Muscle of back (tissue), 3 donors: ENCODE measurements at regions not wholly inside any gene's neighbourhood (a gene's known extent, or its start where the extent isn't known, plus 50 kb on each side); places are given as distances from the start of the nearest gene placed in this dataset.

Experiments
- DNase-seq, 3 donors: peaks; one replicate each; pipeline versions ENCODE4 v3.0.0 to v3.0.0-alpha.2; 2013

GRCh38 chr1:219402925-219403324 lies 210.0 kb downstream of the ZC3H11B start:
- no peak for DNase-seq

DNA sequence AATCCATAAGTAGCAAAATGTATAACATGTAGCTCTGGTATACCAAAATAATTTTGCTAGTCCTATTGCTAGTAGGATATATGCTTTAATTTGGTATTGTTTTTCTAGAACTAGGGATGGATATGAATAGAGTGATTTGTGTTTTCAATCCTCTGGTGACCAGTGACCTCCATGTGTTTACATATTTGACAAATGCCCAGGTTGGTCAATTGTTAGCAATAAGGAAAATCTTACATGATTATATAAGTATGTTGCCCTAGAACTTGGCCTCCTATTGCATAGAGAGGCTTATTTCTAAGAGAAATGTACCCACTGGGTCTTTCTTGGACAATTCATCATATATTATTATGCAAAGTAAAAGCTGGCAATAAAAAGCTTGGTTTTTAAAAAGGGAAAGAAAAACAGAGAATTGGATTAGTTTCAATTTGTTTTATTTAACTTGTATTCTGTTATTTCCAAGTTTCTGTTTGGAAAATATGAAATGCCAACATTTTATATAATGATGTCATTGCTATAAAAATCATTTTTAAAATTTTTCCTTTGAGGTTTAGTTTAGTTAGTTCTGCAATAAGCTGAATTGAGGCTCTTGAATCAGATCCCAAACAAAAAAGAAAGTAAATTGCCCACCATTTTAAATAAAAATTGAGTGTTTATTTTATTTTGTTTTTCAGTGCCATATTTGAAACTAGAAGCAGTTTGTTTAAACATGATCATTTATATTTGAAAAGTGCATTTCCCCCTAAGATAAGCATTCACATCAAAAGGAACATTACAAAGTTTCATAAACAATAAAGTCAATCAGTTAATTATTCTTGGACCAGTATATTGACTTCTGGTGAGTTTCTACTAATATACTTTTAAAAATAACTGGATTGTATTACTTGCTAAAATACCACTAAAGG lies 210.9 kb downstream of the ZC3H11B start:
- DNase-seq: peak in 1 of 3 donors; percentile 59

- no peak for DNase-seq
Observed at GRCh38 chr1:219399446-219399845, 213.5 kb downstream of the ZC3H11B start.

DNA sequence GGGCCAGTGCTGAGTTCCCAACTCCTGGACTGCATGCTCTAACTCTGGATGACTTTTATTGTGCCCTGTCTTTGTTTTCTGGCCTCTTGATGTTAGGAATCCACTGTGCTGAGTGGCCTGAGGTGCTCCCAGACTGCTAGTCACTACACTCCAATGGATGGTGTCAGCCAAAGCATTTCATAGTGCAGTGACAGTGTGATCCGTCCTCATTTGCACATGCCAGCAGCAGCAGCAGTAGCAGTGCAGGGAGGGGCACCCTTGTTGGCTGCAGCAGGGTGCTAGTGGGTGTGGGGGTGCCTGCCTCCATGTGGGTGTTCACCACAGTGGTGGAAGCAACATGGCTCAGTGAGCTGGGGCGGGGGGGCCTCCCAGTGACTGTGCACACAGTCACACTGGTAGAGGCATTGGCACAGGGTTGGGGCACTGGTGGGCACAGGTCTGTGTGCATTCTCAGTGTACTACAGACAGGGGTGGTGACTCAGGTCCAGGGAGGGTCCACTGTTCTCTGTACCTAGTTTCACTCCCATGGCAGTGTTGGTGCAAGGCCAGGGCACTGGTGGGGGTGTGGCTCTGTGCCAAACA lies 214.0 kb downstream of the ZC3H11B start:
- DNase-seq: no peak

DNA sequence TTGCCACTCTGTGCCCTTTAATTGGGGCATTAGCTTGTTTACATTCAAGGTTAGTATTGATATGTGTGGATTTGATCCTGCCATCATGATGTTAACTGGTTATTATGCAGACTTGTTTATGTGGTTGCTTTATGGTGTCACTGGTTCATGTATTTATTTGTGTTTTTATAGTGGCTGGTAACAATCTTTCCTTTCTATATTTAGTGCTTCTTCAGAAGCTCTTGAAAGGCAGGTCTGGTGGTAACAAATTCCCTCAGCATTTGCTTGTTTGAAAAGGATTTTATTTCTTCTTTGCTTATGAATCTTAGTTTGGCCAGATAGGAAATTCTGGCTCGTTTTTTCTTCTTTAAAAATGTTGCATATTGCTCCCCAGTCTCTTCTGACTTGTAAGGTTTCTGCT lies 215.4 kb downstream of the ZC3H11B start:
- no peak for DNase-seq

GRCh38 chr1:219391297-219391696 lies 217.6 kb downstream of the LYPLAL1 start:
- DNase-seq: no peak

- no peak for DNase-seq
Observed at GRCh38 chr1:219387211-219387610, 213.5 kb downstream of the LYPLAL1 start.

GRCh38 chr1:219385787-219386427 lies 212.2 kb downstream of the LYPLAL1 start:
- DNase-seq: peak in 1 of 3 donors; percentile 16

GRCh38 chr1:219383281-219383680 lies 209.6 kb downstream of the LYPLAL1 start:
- no peak for DNase-seq

- no peak for DNase-seq
Observed at GRCh38 chr1:219381396-219381795, 207.7 kb downstream of the LYPLAL1 start.

DNA sequence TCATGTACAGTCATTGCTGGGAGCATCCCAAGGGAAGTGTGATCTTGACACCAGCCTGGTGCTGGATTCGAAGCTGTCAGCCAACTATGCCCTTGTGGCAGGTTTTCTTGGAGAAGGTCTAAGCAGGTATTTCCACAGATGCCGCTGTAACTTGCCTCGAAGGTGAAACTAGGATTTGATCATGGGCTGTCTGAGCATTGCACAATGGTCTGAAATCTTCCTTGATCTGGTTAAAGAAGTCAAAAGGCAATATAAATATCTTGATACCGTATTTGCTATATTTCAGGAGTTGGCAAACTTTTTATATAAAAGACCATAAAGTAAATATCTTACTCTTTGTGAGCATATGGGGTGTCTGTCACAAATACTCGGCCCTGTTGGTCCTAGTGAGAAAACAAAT lies 206.8 kb downstream of the LYPLAL1 start:
- DNase-seq: no peak

DNA sequence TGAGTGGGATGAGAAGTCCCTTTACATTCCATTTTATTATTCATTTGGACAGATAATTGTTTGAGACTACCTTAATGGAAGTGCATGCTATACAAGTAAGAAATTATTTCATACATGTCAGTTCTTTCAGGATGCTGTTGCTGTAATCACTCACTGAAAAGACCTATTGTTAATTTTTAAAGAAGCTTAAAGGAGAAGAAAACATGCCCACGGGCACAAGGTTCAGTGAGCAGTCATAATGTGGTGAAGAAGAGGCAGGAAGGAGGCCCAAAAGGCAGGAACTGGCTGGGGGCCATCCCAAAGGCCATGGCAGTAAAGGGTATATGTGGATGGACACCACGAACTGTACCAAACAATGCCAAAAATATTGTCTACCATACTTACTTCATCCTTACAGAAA lies 206.0 kb downstream of the LYPLAL1 start:
- no peak for DNase-seq

DNA sequence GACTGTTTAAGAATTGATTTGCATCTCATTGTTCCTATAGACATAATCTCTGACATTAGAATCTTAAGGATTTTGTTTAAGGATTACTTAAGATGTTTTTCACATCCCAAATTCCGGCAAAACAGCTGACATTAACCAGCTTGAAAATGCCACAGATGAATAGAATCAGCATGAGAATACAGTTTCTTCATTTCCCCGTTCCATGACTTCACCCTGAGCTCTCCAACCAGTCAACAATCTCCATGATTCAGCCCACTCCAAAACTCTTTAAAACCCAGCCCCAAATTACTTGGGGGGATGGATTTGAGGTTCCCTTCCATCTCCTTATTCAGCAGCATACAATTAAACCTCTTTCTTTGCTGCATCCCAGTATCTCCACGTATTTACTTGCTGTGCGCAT lies 201.0 kb downstream of the LYPLAL1 start:
- DNase-seq: no peak

DNA sequence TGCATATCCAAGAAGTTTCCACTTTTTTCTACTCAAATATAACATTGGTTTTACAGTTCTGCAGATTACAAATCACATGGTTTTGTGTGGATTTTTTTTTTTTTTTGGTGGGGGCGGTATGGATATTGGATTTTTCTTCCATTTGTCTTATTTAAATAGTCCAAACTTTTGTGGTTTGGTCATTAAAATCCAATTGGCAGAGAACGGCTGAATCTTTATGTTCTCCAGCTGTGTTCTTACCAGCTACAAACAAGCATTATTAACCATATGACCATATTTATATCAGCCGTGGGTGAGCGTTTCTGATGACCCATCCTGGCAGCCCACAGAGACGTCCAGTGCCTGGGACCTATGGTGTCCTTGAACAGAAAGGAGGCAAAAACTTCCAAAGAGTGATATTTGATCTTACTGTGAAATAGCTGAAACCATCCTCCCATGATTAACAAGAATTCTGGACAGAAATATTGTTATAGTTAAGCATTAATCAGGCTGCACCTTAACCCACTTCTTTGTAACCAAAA lies 200.4 kb downstream of the LYPLAL1 start:
- DNase-seq: no peak

- peak in 1 of 3 donors; percentile 21 for DNase-seq
Observed at GRCh38 chr1:219373616-219373935, 199.9 kb downstream of the LYPLAL1 start.

DNA sequence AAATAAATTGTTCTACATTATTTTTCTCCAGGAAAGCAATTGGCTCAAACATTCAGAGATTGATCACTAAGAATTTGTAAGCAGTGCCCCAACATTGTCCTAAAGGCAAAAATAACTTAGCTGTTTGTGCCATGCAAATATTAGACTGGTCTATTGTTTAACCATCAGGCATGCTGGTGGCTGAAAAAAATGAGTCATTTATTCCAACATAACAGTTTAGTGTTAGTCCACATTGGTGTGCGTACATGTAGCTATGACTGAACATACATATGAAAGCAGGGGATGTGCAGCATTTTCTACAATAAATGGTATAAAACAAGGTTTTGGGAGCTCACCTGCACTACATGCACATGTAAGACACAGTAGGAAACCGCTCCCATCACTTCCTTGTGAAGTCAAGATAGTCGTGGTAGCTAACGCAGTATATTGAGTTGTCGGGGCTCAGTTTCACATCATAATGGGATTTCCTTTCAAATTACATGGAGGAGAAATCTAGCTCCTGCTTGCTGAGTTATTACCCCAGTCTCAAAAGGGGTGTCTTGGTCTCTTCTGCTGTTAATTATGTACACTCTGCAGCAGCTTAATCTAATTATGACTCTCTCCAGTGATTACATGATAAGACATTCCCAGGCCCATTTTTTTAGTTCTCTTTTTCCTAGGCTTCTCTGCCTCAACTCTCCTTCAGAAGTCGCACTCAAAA lies 199.4 kb downstream of the LYPLAL1 start:
- DNase-seq: no peak

DNA sequence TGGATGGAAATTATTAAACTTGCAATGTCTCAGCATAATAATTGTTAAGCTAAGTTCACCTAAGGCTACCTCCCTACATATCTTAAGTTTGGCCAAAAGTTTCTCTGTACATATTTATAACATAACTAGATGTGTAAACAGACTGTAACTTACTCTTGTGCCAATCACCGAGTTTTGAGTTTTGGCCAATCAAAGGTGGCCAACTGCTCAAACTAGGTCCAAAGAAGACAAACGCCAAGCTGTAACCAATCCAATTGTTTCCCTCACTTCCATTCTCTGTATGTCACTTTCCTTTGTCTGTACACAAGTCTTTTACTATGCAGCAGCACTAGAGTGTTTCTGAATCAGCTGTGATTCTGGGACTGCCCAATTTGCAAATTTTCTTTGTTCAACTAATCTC lies 197.8 kb downstream of the LYPLAL1 start:
- DNase-seq: no peak

DNA sequence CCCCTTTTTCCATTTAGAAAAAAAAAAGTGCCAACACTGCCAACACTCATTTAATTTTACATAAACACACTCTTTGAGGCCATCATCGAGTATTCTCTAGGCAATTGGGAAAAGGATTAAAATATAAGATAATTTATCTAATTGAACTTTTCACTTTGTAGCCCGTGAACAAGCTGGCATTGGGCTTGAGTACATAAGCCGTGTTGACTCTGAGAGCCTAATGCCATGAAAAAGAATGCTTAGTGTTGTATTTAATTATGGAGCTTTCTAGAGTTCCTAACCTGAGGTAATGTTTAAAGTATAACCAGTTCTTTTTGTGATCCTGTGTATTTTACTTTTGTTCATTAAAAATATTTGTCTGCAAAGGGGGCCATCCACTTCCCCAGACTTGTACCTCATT lies 193.8 kb downstream of the LYPLAL1 start:
- no peak for DNase-seq

- peak in 1 of 3 donors; percentile 59 for DNase-seq
Observed at GRCh38 chr1:219365451-219365850, 191.8 kb downstream of the LYPLAL1 start.

GRCh38 chr1:219362702-219363101 lies 189.0 kb downstream of the LYPLAL1 start:
- no peak for DNase-seq

- DNase-seq: no peak
Observed at GRCh38 chr1:219359126-219359525, 185.4 kb downstream of the LYPLAL1 start.

DNA sequence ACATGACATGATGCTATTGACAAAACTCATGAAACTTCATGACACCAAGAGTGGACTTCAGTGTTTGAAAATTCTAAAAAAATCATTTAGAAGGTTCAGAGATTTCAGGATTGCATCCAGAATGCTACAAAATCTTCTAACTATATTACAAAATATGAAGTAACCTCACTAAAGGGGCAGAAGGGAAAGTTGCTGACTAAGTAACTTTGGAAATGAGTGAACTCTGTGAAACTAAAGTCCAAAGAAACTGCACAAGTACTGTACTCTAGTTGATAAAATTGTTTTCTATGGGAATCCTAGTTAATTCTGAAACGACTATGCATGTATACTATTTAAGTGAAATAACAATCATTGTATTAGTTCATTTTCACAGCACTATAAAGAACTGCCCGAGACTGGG lies 184.4 kb downstream of the LYPLAL1 start:
- DNase-seq: no peak
